Lung microvascular endothelial cell (primary cell): ENCODE measurements at regions not wholly inside any gene's neighbourhood (a gene's known extent, or its start where the extent isn't known, plus 50 kb on each side); places are given as distances from the start of the nearest gene placed in this dataset.

Source experiments
- DNase-seq, 2 donors: peaks; one replicate each; pipeline versions ENCODE4 v3.0.0 to v3.0.0-alpha.2; 2010; ENCODE audit warnings: low read depth in 2 of 2

GRCh38 chr6:147126618-147127022, 77.6 kb upstream of the STXBP5 start:
- DNase-seq, result no peak

DNA sequence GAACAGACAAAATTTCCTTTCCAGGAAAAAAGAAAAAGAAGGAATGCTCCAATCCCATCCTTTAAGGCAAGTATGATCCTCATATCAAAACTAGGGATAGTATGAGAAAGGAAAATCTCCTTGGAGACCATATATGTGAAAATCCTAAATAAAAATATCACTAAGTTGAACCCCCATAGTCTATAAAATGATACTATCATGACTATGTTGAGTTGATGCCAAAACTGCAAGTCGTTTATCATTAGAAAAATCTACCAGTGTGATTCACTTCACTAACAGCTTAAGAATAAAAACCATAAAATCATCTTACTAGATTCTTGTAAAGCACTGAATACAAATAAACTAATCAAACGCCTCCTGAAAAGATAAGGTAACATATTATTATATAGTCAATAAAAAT, 76.6 kb upstream of the STXBP5 start:
- DNase-seq, result no peak

GRCh38 chr6:147128056-147128455, 76.2 kb upstream of the STXBP5 start:
- no peak for DNase-seq

DNA sequence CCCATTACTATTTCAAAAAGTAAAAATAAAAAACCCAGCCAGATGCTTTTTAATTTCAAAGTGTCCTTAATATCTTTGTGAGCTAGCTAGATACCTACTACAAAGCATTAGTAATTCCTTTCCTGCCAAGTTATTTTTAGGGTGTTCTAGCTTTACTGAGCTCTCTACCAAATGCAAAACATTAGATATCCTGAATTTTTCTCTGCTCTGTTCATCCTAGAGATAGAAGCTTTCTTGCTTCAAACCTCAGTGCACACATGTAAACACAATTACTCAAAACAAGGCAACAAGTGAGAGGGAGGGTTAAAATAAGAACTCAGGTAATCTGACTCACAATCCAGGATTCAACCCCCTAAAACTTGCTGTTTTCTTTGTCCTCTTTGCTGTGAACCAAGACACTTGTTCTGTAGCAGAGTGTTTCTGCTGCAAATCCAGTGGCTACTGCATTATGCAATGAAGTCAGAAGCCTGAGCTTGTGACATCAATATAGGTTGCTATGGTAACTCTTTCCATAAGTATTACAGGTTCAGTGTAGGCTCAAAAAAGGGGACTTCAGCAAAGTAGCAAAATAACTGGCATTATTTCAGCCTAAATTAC, 72.6 kb upstream of the STXBP5 start:
- DNase-seq, result peak in 1 of 2 donors; percentile 17

GRCh38 chr6:147132889-147133288, 71.3 kb upstream of the STXBP5 start:
- DNase-seq, result no peak

- no peak for DNase-seq
Measured at GRCh38 chr6:147133669-147134068, 70.5 kb upstream of the STXBP5 start.

- no peak for DNase-seq
Measured at GRCh38 chr6:147135211-147135681, 69.0 kb upstream of the STXBP5 start.

DNA sequence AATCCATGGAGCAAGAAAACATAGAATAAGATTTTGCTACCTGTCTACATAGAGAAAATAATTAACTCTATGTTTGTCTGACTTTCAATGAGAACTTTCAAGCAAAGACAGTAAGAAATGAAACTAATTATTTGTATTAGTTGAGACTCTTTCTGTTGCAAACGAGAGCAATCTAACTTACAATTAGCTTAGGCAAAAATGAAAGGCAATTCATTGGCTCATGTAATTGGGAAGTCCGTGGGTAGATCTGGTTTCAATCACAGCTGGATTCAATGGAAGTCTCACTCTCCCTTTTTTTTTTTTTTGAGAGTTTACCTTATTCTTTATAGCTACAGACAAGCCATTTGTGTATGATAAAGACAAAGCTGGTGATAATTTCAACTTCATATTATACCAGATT, 68.2 kb upstream of the STXBP5 start:
- no peak for DNase-seq

DNA sequence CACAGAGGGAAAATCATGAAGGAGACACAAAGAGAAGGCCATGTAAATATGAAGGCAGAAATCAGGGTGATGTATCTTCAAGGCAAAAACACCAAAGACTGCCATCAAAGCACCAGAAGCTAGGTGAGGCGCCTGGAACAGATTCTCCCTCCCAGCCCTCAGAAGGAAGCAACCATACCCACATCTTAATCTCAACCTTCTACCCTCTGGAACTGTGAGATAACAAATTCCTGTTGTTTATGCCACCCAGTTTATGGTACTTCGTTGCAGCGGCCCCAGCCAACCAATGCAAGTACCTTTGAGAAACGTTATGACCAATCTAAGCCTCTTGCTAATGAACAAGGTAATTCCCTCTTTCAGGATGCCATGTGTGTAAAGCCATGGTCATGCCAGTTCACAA, 66.2 kb upstream of the STXBP5 start:
- no peak for DNase-seq

DNA sequence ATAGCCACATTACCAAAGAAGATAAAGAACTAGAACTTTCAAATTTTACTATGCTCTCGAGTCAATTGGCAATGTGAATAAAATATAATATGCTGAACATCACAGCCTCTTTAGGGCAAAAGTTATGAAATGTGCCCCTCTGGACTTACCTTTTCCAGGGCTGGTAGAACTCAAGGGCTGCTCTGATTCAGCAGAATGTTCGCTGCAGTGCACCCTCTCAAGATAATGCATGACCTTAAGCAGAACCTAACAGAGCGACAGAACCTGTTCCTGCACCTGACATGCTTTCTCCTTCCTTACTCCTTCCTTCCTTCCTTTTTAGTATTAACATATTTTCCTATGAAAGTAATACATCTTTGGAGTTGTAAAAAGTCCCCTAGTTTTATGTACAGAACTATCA, 65.4 kb upstream of the STXBP5 start:
- DNase-seq, result no peak

DNA sequence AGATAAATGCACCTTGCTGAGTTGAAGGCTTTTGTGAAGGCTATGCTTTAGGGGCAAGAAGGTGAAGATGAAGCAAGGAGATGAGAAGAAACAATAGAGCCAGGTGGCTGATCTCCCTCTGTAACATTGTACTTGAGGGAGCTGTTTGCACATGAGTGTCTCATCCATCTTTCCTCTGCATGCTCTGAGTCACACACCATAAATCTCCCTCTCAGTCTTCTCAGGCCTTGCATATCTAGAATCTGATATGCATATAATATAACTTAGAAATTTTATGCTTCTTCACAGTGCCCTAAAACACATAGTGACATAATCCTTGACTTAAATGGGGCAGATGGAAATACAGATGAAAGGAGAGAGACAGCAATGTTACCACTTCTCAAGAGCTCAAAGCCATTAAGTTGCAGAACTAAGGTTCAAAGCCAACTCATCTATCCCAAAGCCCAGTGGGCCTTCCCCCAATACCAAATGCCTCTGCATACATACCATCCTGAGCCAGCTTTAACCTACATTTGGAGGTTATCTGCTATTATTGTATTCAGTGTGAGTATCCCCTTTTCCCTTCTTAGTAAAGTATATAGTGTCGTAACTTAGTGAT, 62.4 kb upstream of the STXBP5 start:
- peak in 1 of 2 donors; percentile 37 for DNase-seq

DNA sequence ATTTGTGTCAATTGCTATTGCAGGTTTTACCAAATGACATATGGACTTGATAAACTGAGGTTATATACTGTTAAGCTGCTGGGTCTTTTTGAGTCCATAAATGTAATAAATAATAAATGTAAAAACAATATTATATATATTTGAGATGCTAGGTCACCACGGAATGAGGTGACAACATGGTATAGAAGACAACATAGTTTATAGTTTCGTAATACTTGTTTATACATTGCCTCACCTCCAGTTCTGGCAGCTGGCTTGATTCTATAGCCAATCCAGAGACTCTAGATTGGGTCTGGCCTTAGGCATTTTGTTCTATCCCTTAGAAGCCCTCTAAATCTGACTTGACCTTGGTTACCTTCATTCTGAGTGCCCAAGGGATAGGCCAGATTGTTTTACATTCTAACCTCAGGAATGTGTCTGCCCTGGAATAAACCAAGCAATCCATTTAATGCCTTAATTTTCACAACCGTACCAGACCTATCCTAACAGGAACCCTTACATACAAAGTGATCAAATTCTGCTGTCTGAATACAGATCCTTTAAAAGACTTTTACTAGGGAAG, 61.5 kb upstream of the STXBP5 start:
- DNase-seq, result no peak

DNA sequence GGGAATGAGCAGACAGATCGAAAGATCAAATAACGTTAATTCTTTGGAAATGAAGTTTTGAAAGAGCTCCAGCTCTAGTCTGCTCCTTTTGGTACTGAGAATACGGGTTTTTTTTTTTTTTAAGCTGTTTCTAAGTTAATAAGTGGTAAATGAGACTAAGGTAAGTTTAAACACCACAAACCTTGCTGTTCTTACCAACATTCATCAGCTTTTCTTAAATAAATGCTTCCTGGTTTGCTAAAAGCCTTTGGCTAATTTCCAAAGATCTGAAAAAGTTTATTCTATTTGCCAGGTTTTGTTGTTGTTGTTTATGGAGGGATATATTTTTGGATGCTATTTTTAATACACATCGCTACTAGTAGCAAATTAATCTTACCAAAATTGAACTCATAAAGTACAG, 55.1 kb upstream of the STXBP5 start:
- DNase-seq, result no peak

DNA sequence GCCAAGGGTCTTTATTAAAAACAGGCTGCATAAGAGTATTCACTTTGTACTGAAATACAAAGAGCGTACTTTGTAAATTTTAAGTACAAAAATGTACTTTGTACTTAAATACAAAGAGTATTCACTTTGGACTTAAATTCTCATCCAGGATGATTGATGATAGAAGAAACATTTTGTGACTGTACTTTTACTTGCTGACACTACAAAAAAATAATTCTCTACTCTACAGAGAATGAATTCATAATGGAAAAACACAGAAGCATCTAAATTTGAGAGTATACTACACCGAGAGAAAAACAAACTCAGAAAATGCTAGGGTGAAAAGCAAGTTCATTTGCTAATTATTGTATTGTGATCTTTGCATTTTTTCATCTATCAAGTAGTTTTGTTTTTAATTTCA, 54.4 kb upstream of the STXBP5 start:
- DNase-seq, result no peak

- no peak for DNase-seq
Measured at GRCh38 chr6:147150293-147150692, 53.9 kb upstream of the STXBP5 start.
